ENCODE measurements at regions not wholly inside any gene's neighbourhood (a gene's known extent, or its start where the extent isn't known, plus 50 kb on each side); places are given as distances from the start of the nearest gene placed in this dataset.

DNA sequence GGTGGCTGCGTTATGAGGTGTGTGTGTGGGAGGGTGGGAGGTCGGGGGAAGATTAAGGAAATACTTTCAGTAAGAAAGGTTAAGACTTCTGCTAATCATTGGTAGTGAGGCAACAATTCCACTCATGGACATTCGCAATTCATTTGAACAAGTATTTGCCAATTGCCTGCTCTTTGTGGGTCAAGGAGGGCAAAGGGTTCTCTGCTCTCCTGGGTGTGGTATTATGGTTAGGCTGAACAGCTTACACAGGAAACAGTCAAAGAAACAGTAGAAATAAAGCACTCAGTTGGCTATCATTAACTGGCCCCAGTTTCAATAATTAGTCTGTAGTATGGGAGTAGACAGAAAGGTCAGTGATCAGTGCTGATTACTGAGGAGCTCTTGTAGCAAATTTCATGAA is 357.0 kb upstream of the FANCL start:
- TF ChIP-seq POLR2A (IDR thresholded peaks at IDR 0.05): no peak
- TF ChIP-seq CTCF (IDR thresholded peaks at IDR 0.05): no peak

All from Peyer's patch (tissue), 4 donors.